K562 (cell line): ENCODE measurements at regions not wholly inside any gene's neighbourhood (a gene's known extent, or its start where the extent isn't known, plus 50 kb on each side); places are given as distances from the start of the nearest gene placed in this dataset.

Experiments used
- ARID3B ChIP-seq: fragments of 250-450 bp; sonication (Bioruptor Pico); IDR thresholded peaks from 2 replicates; pipeline ENCODE4 v1.4.0; 2020; ENCODE audit warnings: borderline replicate concordance
- ATF7 ChIP-seq: fragments of 450-650 bp; IDR thresholded peaks from 2 replicates; pipeline ENCODE4 v1.7.1; 2014; ENCODE audit warnings: mild to moderate bottlenecking, moderate library complexity
- C11orf30 ChIP-seq: fragments of 450-650 bp; IDR thresholded peaks from 2 replicates; pipeline ENCODE4 v1.6.1; 2016; ENCODE audit warnings: low read depth, mild to moderate bottlenecking
- ETS2 ChIP-seq: IDR thresholded peaks from 2 replicates; pipeline ENCODE4 v1.6.1; 2016; ENCODE audit warnings: borderline replicate concordance, missing genetic modification characterization, mild to moderate bottlenecking, moderate library complexity, missing compliant biosample characterization; ENCODE audit not compliant: poor library complexity, severe bottlenecking
- NBN ChIP-seq: fragments of 450-650 bp; IDR thresholded peaks from 2 replicates; pipeline ENCODE4 v1.6.1; 2016; ENCODE audit warnings: low read depth, mild to moderate bottlenecking
- NUFIP1 ChIP-seq: fragments of 450-650 bp; IDR thresholded peaks from 2 replicates; pipeline ENCODE4 v1.6.1; 2018; ENCODE audit not compliant: partially characterized antibody
- PCBP1 ChIP-seq: fragments of 200-400 bp; formaldehyde crosslinking; IDR thresholded peaks from 2 replicates; pipeline ENCODE4 v1.6.1; 2018; ENCODE audit warnings: mild to moderate bottlenecking, low read depth, low read length; ENCODE audit not compliant: poor library complexity, severe bottlenecking
- PCBP2 ChIP-seq: fragments of 200-400 bp; formaldehyde crosslinking; IDR thresholded peaks from 2 replicates; pipeline ENCODE4 v1.6.1; 2018; ENCODE audit warnings: low read length, low read depth, mild to moderate bottlenecking, moderate library complexity; ENCODE audit not compliant: poor library complexity, severe bottlenecking
- PRMT5 ChIP-seq: sonication (generic); formaldehyde crosslinking; IDR thresholded peaks from 2 replicates; pipeline ENCODE4 v1.5.0; 2020; ENCODE audit warnings: missing genetic modification reagents
- SMAD3 ChIP-seq: fragments of 450-650 bp; formaldehyde crosslinking; conservative IDR thresholded peaks from 2 replicates; pipeline ENCODE4 v1.4.0; 2020; ENCODE audit warnings: mild to moderate bottlenecking
- SP2 ChIP-seq: IDR thresholded peaks from 2 replicates; pipeline ENCODE4 v1.6.1; 2011; ENCODE audit warnings: mild to moderate bottlenecking, low read depth, low read length, moderate library complexity; ENCODE audit not compliant: poor library complexity, severe bottlenecking; ENCODE audit errors: extremely low read depth
- TAL1 ChIP-seq: fragments of 450-650 bp; IDR thresholded peaks from 2 replicates; pipeline ENCODE4 v1.6.1; 2016; ENCODE audit warnings: mild to moderate bottlenecking
- YBX1 ChIP-seq: fragments of 450-650 bp; IDR thresholded peaks from 2 replicates; pipeline ENCODE4 v1.7.1; 2016; ENCODE audit warnings: mild to moderate bottlenecking
- ZBTB40 ChIP-seq, 2 experiments: fragments of 450-650 bp in 1 of 2; sonication (generic) in 1 of 2; formaldehyde crosslinking in 1 of 2; IDR thresholded peaks; 2 replicates each; pipeline versions ENCODE4 v1.7.1 to v1.9.0; 2016 to 2022; ENCODE audit warnings: inconsistent platforms in 1 of 2, mild to moderate bottlenecking in 1 of 2, missing genetic modification reagents in 1 of 2
- ZBTB43 ChIP-seq: sonication (generic); formaldehyde crosslinking; IDR thresholded peaks from 2 replicates; pipeline ENCODE4 v1.8.0; 2023; ENCODE audit warnings: mild to moderate bottlenecking, missing genetic modification reagents
- ZFP1 ChIP-seq: fragments of 450-650 bp; formaldehyde crosslinking; IDR thresholded peaks from 2 replicates; pipeline ENCODE4 v1.4.0; 2020; ENCODE audit warnings: mild to moderate bottlenecking, mixed read lengths
- ZNF253 ChIP-seq: fragments of 250-450 bp; sonication (Bioruptor Pico); conservative IDR thresholded peaks from 2 replicates; pipeline ENCODE4 v1.6.1; 2021; ENCODE audit warnings: mild to moderate bottlenecking
- ZNF75A ChIP-seq: fragments of 450-650 bp; formaldehyde crosslinking; IDR thresholded peaks from 2 replicates; pipeline ENCODE4 v1.4.0; 2020; ENCODE audit warnings: mild to moderate bottlenecking
- ZNF778 ChIP-seq: fragments of 450-650 bp; formaldehyde crosslinking; IDR thresholded peaks from 2 replicates; pipeline ENCODE4 v1.4.0; 2020; ENCODE audit warnings: mild to moderate bottlenecking, moderate library complexity

GRCh38 chrX:40434947-40435346, 145.8 kb upstream of the ATP6AP2 start (continued):
- TF ChIP-seq ZBTB40 (IDR thresholded peaks at IDR 0.05): no peak
- TF ChIP-seq ZBTB40 (CRISPR knock-in tag; IDR thresholded peaks at IDR 0.05): no peak
- no peak for TF ChIP-seq ZNF253 (CRISPR knock-in tag)
- TF ChIP-seq SP2: no peak
- TF ChIP-seq ETS2 (tag): no peak
- no peak for TF ChIP-seq ARID3B
- TF ChIP-seq ATF7: peak; percentile 30; the same call in 1 of the 2 replicates
- TF ChIP-seq SMAD3 (CRISPR knock-in tag): no peak
- TF ChIP-seq ZBTB43: no peak
- no peak for TF ChIP-seq TAL1
- no peak for TF ChIP-seq ZFP1 (CRISPR knock-in tag)
- no peak for TF ChIP-seq PCBP1
- TF ChIP-seq ZNF778 (CRISPR knock-in tag): no peak
- TF ChIP-seq PCBP2: no peak
- TF ChIP-seq ZNF75A (CRISPR knock-in tag): no peak
- no peak for TF ChIP-seq YBX1
- no peak for TF ChIP-seq NUFIP1
- TF ChIP-seq PRMT5 (CRISPR knock-in tag): no peak
- TF ChIP-seq NBN: no peak
- TF ChIP-seq C11orf30: peak; percentile 99
